NCI-H2107 (cell line): ENCODE measurements at regions not wholly inside any gene's neighbourhood (a gene's known extent, or its start where the extent isn't known, plus 50 kb on each side); places are given as distances from the start of the nearest gene placed in this dataset.

Experiments
- DNase-seq: peaks from one replicate; lab custom pipeline; 2025; lab: John Stamatoyannopoulos, UW

DNA sequence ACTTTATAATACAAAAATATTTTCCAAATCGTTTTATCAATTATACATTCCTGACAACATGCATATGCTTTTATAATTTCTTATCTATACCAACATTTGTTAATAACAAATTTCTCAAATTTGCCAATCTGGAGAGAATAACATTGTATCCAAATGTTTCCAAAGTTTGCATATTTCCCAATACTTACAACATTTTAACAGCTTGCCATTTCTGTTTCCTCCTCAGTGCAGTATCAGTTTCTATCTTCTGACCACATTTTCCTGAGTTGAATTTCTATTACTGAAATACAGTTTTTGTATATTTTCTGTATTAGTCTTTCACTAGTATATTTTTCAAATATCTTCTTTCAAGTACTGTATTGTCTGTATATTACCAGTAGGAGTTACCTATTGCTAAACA is 1594.3 kb downstream of the PLA2G4A start:
- no peak for DNase-seq

DNA sequence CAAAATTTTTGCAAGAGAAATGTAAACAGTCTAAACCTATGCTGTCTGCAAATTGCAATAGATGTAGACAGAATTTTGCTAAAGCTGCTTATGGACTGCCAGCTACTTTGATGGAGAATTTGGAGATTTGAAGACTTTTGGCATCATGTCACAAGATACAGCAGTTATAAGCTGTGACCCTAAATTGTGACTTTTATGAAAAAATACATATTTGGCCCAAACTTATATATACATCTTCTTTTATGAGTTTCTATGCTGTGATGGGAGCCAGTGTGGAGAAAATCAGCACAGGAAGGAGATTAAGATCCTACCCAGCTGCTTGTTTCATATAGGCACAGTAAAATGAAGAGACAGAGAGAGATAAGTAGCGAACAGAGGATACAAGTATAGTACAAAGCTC is 1595.4 kb downstream of the PLA2G4A start:
- DNase-seq, result no peak

DNA sequence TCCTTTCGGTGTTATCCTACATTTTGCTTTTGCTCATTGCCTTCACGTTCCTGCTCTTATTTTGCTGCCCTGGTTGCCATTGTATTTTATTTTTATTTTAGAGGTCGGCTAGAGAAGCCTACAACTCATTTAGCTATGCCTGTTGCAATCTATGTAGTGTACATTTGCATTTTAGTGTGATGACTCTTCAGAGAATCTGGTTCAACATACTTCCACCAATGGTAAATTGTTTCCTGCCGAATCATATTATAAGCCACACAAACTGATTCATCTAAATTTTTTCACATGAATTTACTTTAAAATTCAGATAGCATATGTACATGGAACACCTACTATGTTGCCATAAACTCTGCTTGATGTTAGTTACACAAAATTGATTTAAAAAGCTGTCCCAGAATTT is 1596.9 kb downstream of the PLA2G4A start:
- no peak for DNase-seq

DNA sequence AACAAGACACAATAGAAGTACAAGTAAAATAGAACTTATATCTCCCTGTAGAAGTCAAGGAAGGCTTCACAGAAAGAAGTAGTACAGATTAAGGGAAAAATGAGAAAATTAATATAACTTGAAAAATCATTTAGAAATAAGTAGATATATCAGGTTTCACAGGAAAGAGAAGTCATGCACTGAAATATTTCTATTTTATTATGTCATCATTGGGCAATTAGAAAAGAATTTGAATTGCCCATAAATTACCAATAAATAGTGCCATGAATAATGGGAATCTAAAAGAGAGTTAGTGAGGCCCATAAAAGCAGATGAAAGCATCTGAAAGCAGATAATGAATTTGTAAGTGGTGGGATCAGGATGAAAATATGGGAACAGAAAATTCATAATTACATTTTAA is 1597.8 kb downstream of the PLA2G4A start:
- DNase-seq, result no peak

DNA sequence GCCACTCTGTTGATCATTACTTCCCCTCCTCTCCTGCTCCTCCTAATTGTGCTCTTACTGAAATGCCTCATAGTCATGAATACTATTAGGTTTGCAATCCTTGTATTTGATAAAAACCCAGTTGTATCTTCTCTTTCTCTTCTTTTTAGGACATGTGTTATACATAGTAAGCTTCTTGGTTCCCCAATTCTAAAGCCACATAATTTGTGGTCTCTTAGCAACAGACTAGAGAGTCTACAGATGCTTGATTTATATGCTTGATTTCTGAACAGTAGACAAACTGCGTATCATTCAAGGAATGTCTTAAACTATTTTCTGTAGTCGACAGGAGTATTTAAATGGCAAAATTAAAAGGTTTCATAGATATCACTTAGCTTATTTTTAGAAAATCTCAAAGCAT is 1598.9 kb downstream of the PLA2G4A start:
- DNase-seq, result no peak

DNA sequence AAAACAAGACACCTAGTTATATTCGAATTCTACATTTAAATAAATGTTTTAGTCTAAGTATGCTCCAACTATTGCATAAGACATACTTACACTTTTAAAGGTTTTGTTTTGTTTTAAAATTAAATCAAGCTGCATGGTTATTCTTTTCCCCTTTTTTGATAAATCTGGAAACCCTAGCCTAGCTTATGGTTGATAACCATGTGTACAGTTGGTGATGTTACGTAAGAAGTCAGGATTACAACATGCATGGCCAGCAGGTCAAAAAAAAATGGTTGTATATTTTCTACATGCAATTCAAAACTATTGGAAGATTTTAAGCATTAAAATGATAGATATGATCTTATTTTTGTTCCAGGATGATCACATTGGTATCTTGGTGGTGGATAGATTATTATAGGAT is 1600.6 kb downstream of the PLA2G4A start:
- no peak for DNase-seq

DNA sequence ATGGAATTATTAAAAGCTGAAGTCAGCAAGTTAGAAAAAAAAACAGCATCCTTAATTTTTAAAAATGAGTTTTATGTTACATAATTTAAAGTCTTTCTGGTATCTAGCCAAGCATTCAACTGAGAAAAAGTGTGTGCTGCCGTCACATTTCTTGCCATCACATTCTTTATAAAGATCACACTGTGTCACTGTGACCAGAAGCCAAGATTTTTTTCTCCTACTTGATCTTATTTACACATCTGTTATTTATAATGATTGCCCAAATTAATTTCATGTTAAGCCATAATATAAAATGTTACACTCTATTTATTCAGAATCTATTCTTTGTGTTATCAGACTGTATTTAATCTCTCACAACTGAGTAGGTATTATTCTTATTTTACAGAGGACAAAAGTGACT is 1603.7 kb downstream of the PLA2G4A start:
- no peak for DNase-seq

DNA sequence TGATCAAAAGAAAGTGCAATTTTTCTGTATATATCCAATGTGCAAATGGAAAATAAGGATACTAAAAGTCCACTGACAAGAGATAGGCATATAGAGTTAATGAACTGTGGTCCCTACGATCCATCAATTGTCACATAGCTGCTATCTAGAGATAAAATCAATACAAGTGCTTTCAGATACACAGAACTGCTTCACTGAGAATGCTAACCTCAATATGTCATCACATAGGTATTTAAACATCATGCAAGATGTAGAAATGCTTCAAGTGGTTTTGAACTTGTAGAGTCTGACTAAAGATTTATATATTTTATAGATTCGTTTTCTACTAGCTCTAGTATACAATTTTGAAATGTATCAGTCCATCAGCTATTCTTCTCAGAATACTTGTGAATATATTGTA is 1604.7 kb downstream of the PLA2G4A start:
- no peak for DNase-seq

DNA sequence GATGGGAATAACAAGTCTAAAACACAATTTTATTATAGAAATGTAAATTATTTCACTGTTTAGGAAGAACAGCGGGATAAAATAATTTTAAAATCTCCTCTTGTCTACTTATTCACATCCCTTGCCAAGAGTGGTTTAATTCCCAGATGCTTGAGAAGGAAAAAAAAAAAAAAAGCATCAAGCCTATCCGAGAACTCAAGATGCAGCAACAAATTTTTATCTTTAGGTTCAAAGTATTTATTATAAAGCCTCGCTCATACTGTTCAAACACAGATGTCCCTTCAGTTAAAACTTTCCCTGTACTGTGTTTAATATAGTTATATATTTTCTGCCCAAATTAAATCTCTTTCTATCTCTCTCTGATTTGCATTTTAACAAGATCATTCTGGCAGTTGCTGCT is 1615.8 kb downstream of the PLA2G4A start:
- DNase-seq, result no peak

DNA sequence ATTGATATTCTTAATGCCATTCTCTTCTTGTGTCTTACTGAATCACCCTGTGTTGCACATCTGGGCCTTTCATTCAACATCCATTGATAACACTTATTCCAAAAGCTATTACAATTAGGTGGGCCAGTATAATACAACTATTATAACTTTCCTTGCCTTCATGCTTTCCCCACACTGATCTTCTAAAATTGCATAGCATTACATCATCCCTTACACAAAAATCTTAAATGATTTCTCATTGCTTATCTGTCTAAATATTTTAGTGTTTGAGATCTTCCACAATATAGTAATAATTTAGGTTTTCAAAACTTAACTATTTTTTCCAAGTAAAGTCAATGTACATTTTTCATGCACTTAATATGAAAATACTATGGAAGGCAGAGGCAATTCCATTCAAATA is 1634.1 kb downstream of the PLA2G4A start:
- DNase-seq, result no peak

DNA sequence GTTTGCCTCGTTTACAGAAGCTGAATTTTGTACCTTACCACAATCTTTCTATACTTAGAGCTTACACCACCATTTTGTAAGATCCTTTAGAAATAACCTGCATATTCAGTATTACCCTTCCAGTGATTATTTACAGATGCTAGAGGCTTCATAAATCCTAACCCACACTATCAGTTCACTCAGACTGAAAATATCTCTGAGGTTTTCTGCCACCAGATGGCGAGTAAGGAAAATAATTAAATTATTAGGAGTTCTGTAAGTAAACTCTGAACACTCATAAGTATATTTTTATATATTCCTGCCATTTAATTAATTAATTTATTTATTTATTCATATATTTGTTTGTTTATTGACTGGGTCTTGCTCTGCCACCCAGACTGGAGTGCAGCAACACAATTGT is 1635.2 kb downstream of the PLA2G4A start:
- DNase-seq, result no peak

DNA sequence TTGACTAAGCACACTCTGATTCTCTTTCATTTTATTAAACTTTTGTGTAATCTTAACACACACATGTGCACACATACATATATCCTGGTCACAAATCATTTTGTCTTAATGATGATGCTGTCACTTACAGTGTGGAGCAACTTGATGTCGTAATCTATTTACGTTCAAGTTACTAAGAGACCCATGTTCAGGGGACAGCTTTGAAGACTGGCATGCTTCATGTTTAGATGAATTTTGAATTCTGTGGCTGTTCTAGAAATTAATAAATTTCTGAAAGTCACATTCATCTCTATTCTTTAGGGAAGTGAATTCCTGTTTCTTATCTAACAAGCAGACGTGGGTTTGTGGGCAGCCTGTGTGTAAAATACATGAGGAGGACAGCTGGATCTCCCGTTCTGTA is 1637.8 kb downstream of the PLA2G4A start:
- no peak for DNase-seq

DNA sequence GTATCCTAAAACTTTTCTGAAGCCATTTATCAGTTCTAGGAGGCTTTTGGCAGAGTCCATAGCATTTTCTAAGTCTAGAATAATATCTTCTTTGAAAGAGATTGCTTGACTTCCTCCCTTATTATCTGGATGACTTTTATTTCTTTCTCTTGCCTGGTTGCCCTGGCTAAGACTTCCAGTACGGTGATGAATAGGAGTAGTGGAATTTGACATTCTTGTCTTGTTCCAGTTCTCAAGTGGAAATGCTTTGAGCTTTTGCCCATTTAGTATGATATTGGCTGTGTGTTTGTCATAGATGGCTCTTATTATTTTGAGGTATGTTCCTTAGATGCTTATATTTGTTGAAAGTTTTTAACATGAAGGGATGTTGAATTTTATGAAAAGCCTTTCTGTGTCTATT is 1647.9 kb downstream of the PLA2G4A start:
- no peak for DNase-seq

DNA sequence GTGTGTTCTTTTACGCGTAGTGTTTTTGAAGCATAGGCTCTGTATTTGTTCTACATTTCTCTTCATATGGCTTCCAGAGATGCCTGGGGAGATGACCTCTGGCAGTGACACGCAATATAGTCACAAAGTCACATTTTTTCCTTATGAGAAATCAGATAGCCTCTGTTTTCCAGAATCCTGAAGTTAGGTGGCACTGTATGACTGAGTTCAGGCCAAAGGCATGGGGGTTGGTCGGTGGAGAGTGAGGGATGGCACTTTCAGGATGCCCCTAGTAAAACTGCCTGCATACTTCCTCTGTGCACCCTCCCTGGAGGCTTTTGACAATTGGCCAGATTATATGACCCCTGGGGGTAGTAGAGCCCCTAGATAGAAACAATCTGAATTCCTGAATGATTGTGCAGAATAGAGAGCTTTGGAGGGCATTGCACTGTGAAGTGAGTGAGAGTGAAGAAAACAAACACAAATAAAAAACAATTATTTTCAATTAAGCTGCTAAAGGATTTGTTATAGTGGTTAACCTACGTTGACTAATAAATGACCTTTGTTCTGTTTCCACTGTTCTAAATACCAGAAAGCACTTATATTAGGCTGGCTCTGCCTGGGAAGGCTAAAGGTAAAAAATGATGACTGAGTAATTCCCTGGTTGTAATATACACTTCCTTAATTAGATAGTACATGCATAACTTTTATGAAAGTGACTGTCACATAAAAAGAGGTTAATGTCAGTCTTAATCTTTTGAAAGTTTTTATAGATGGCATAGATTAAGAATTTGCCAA is 1660.8 kb downstream of the PLA2G4A start:
- DNase-seq, result no peak

DNA sequence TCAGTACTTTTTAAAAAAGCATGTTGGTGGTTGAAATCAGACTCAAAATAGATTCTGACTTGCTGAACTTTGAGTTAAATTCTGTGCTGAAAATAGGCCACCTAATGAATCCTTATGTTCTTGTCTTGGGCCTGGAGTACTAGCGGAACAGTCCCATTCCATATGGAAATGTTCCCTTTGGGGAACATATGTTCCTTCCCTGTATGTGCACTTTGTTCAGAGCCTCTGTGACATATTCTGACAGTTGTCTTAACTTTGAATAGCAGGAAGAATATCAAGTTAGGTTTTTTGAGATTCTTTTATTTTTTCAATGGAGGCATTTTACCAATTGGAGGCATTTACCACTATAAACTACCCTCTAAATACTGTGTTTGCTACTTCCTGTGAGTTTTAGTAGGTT is 1667.8 kb downstream of the PLA2G4A start:
- DNase-seq, result no peak

DNA sequence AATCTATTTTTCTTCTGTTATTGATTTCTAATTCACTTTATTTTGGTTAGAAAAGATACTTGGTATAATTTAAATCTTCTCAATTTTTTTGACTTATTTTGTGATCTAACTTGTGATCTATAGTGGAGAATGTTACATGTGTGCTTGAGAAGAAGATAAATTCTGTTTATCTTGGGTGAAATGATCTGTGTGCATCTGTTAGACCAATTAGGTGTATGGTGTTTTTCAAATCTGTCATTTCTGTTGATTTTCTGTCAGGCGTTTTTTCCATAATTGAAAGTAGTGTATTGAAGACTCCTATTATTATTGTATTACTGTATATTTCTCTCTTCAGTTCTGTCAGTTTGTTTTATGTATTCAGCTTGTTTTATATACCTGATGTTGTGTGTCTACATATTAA is 1668.3 kb downstream of the PLA2G4A start:
- no peak for DNase-seq

DNA sequence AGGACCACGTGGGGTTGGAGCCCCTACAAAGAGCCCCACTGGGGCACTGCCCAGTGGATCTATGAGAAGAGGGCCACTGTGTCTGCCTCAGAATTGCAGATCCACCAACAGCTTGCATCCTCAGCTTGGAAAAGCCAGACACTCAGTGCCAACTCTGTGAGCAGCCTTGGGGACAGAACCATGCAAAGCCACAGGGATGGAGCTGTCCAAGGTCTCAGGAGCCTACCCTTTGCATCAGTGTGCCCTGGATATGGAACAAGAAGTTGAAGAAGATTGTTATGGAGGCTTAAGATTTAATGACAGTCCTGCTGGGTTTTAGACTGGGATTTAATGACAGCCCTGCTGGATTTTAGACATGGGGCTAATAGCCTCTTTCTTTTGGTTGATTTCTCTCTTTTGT is 1670.9 kb downstream of the PLA2G4A start:
- DNase-seq, result no peak

DNA sequence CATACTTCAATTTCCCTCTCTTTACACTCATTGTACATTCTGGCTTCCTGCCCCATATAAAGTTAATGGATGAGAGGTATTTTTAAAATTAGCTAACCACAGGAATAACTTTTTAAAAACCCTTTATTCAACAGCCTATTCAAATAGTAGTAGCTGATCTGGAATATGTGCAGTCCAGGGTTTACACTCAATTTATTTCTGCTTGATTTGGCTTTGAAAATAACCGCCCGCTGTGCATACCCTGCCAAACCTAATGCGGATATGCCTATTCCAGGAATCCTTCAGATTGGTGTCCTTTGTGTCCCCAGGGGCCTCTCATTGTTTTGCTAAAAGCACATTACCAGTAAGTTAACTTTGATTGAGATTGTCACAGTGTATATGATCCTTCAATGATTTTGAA is 1686.2 kb downstream of the PLA2G4A start:
- no peak for DNase-seq

DNA sequence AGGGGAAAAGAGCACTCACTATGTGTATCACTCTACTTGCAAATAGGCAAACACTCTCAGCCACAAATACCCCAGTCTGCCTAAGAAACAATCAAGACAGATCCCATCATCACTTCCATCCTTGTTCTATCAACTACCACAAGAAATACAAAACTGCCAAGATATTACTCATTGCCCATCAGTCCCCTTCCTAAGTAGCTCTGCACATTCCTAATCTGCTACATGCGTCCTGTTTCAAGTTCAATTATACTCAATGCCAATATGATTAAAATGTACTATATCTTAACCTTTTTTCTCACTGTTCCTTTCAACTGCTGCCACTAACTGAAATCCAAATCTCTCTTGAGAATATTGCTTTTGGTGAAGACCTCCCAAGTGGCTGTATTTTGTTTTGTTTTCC is 1688.4 kb downstream of the PLA2G4A start:
- DNase-seq, result no peak

DNA sequence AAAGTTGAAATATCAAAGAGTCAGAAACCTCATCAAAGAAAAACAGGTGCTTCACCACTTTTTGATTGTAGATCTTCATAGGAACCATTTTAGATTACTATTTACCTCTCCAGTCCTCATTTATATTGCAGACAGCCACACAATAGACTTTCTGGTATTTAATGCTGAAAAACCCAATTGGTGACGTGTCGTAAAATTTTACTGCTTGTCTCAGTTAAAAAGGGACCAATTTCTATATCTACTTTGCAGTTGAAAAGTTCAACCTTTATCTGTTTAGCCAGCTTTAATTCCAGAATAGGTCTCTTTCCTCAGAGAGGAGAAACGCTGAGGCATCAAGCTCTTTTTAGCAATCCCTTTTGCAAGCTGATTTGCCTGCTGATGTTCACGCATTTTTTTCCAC is 1722.4 kb downstream of the PLA2G4A start:
- no peak for DNase-seq

DNA sequence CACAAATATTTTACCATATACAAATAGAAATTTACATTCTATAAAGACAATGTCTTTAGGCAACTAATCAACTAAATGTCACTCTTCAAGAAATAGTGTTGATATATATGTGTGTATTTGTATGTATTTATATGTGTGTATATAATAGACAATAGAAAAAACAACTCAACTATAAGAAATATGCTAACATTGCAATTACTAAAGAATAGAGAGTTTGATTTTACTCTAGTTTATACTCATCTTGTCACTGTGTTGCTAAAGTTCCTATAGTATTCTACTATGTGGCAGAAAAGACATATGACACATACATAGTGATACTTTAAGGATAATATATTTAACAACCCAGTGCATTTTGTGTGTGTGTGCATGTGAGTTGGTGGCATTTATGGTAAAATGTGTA is 1728.3 kb downstream of the PLA2G4A start:
- no peak for DNase-seq

DNA sequence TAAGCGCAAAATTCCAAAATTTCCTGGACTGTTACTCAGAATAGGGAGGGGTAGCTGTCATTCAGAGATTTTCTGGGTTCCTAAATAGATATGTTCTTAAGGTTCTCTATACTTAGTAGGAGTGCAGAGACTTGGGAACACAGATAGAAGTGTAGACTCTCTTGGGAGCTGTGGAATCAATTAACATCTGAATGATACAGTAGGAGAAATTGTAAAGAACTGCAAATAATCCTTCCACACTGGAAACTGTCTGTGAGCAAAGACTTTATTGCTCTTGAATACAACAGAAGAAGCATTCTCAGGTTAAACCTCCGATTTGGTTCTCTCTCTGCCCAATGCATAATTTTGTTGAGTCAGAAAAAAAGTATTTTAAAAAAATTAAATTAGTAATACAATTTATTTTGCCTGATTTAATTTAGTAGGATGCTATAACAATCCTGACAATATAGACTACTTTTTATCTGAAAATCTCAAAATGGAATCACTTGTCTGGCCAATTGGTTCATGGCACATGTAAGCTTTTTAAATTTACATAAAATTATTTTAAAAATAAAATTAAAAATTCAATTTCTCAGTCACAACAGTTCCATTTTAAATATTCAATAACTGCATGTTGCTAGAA is 1754.3 kb downstream of the PLA2G4A start:
- DNase-seq, result no peak

DNA sequence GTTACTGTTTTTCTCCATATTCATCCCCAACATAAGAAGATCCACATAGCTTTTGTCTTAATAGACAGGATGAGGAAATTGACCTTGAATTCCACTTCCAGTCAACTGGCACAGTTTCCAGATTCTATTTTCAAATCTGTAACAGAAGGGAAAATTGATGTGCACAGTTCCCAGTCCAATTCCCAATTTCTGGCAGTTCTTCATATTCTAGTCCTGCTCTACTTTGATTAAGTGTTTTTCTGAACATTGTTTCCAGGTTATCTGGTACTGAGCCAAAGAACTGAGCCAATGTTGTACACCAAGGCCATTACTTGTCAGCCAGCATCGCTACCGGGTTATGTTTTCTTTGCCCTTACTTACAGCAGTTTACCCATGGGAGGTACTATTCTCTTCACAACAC is 1755.4 kb downstream of the PLA2G4A start:
- no peak for DNase-seq

DNA sequence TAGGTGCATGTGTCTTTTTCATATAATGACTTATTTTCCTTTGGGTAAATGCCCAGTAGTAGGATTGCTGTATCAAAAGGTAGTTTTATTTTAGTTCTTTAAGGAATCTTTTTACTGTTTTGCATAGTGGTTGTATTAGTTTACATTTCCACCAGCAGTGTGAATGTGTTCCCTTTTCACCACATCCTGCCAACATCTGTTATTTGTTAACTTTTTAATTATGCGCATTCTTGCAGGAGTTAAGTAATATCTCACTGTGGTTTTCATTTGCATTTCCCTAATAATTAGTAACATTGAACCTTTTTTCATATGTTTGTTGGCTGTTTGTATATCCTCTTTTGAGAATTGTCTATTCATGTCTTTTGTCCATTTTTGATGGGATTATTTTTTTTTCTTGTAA is 1761.9 kb downstream of the PLA2G4A start:
- DNase-seq, result no peak
